ENCODE measurements at regions not wholly inside any gene's neighbourhood (a gene's known extent, or its start where the extent isn't known, plus 50 kb on each side); places are given as distances from the start of the nearest gene placed in this dataset.

- H3K36me3 ChIP-seq (replicated peaks in 1 of 2; ENCODE audit: control insufficient read depth in 1 of 2, insufficient read depth in 2 of 2, low read length in 2 of 2) = no peaks in the 10 kb centered on the region
- H3K27me3 ChIP-seq (ENCODE audit: control insufficient read depth in 1 of 2, insufficient read depth in 2 of 2, low read length in 2 of 2) = no peaks in the 10 kb centered on the region
- intact Hi-C loops (cut with micrococcal nuclease; ENCODE audit: unreplicated experiment) (no loop called here), in situ Hi-C loops (cut with HindIII; ENCODE audit: extremely low pct_ligation_motif_present, low pct_unique_long_range_greater_than_20kb) (no loop called here)
- H4K20me1 ChIP-seq (ENCODE audit: insufficient read depth, low read length) = no peaks in the 10 kb centered on the region
- TF ChIP-seq MEF2D (CRISPR knock-in tag; IDR thresholded peaks at IDR 0.05) (no peak), U2AF1 (optimal IDR thresholded peaks at IDR 0.05; ENCODE audit: low read depth, low read length) (no peak), TFDP1 (CRISPR knock-in tag; IDR thresholded peaks at IDR 0.05; ENCODE audit: borderline replicate concordance) (no peak), ZNF652 (CRISPR knock-in tag; IDR thresholded peaks at IDR 0.05; ENCODE audit: borderline replicate concordance, low read depth) (no peak), SUZ12 (IDR thresholded peaks at IDR 0.05; ENCODE audit: low read depth, low read length) (no peak), FUBP1 (CRISPR knock-in tag; IDR thresholded peaks at IDR 0.05; ENCODE audit: borderline replicate concordance) (no peak), NR2F6 (IDR thresholded peaks at IDR 0.05) (no peak), NR2F6 (CRISPR knock-in tag; IDR thresholded peaks at IDR 0.05) (no peak), ZNF552 (CRISPR knock-in tag; IDR thresholded peaks at IDR 0.05; ENCODE audit: borderline replicate concordance) (no peak), ZNF235 (CRISPR knock-in tag; IDR thresholded peaks at IDR 0.05; ENCODE audit: borderline replicate concordance) (no peak)
- no peaks in the 10 kb centered on the region for H3K79me2 ChIP-seq (ENCODE audit: insufficient read depth, low read length)
- POLR2A ChIA-PET = no interaction called here
- H3K9ac ChIP-seq (ENCODE audit: insufficient read depth, low read depth, low read length) = no peak overlapping the region
- no peaks in the 10 kb centered on the region for H3K9me3 ChIP-seq (ENCODE audit: low read length)
- CTCF ChIA-PET (ENCODE audit: low intra/inter-chr PET ratio, low total read pairs) = no interaction called here
- H3K4me3 ChIP-seq (replicated peaks in 1 of 3; ENCODE audit: insufficient read depth in 1 of 3, low read depth in 2 of 3, low read length in 3 of 3) = no peak overlapping the region
- DNase-seq (ENCODE audit: low spot score) (no peak), ATAC-seq (no peak), FAIRE-seq (no peak)
- H3K4me2 ChIP-seq (ENCODE audit: low read depth, low read length) = no peak overlapping the region
- no peak overlapping the region for H3K27ac ChIP-seq (ENCODE audit: extremely low read length, insufficient read depth, low read length)
- BruUV-seq (replicated peaks) = no TSS peak
- H2AFZ ChIP-seq (ENCODE audit: low read length) = no peak overlapping the region
- H3K4me1 ChIP-seq (ENCODE audit: insufficient read depth, low read length) = no peaks in the 10 kb centered on the region
- 1% methylated on average over 4 of the region's 4 CpGs for WGBS (ENCODE audit: low lambda C conversion rate)
Observed at GRCh38 chr7:133195868-133196267, 57.0 kb upstream of the EXOC4 start.

All from HepG2 (cell line).